ENCODE measurements at regions not wholly inside any gene's neighbourhood (a gene's known extent, or its start where the extent isn't known, plus 50 kb on each side); places are given as distances from the start of the nearest gene placed in this dataset.

DNA sequence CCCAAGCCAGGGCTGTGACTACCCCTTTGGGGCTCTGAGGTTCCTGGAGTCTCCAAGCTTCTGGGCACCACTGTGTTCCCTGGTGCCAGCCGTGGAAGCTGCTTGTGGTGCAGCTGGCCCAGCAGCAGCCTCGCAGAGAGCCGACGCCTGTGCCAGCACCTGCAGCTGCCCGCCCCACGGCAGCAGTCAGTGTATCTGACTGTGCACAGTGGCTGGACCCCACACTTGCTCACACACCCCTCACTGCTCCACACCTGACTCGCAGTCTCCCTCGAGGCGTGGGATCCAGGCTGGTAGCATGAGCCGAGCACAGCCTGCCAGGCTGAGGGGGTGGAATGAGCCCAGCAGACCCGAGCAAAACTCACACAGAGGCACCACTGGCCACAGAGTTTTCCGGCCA lies 325.2 kb downstream of the PCNX1 start:
- Histone ChIP-seq H4K20me1 (ENCODE audit: insufficient read depth, low read length) (no peaks in the 10 kb centered on the region), H2AFZ (ENCODE audit: low read length) (no peak overlapping the region), H3K79me2 (ENCODE audit: insufficient read depth, low read length) (no peaks in the 10 kb centered on the region), H3F3A (ENCODE audit: insufficient read depth, low read length) (no peaks in the 10 kb centered on the region), H3K27ac (ENCODE audit: low read depth, low read length, poor library complexity, severe bottlenecking) (no peak overlapping the region), H3K27me3 (ENCODE audit: insufficient read depth, low read length) (no peaks in the 10 kb centered on the region), H3K9me2 (ENCODE audit: low read depth, low read length) (no peaks in the 10 kb centered on the region), H3K9ac (ENCODE audit: low read length) (no peak overlapping the region), H3K36me3 (ENCODE audit: insufficient read depth, low read length) (no peaks in the 10 kb centered on the region), H3K4me1 (ENCODE audit: insufficient read depth, low read length, severe bottlenecking) (peaks cover 4% of the 10 kb centered on the region), H3K4me2 (ENCODE audit: low read length) (no peak overlapping the region), H3K9me3 (ENCODE audit: low read length) (no peaks in the 10 kb centered on the region), H3K4me3 (ENCODE audit: low read depth, low read length, poor library complexity, severe bottlenecking) (no peak overlapping the region)
- TF ChIP-seq EZH2 (IDR thresholded peaks at IDR 0.05; ENCODE audit: borderline replicate concordance, low read length) = no peak
- TF ChIP-seq, protein P1, sequence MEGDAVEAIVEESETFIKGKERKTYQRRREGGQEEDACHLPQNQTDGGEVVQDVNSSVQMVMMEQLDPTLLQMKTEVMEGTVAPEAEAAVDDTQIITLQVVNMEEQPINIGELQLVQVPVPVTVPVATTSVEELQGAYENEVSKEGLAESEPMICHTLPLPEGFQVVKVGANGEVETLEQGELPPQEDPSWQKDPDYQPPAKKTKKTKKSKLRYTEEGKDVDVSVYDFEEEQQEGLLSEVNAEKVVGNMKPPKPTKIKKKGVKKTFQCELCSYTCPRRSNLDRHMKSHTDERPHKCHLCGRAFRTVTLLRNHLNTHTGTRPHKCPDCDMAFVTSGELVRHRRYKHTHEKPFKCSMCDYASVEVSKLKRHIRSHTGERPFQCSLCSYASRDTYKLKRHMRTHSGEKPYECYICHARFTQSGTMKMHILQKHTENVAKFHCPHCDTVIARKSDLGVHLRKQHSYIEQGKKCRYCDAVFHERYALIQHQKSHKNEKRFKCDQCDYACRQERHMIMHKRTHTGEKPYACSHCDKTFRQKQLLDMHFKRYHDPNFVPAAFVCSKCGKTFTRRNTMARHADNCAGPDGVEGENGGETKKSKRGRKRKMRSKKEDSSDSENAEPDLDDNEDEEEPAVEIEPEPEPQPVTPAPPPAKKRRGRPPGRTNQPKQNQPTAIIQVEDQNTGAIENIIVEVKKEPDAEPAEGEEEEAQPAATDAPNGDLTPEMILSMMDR (IDR thresholded peaks at IDR 0.05; ENCODE audit: low read length) = no peak

GRCh38 chr14:71235875-71236274 lies 328.6 kb downstream of the PCNX1 start:
- H4K20me1 ChIP-seq (ENCODE audit: insufficient read depth, low read length) = no peaks in the 10 kb centered on the region
- no peak overlapping the region for H2AFZ ChIP-seq (ENCODE audit: low read length)
- no peaks in the 10 kb centered on the region for H3F3A ChIP-seq (ENCODE audit: insufficient read depth, low read length)
- H3K4me2 ChIP-seq (ENCODE audit: low read length) = no peak overlapping the region
- no peaks in the 10 kb centered on the region for H3K79me2 ChIP-seq (ENCODE audit: insufficient read depth, low read length)
- no peak for TF ChIP-seq EZH2 (IDR thresholded peaks at IDR 0.05; ENCODE audit: borderline replicate concordance, low read length)
- TF ChIP-seq, protein P1 (IDR thresholded peaks at IDR 0.05; ENCODE audit: low read length) = no peak
- no peaks in the 10 kb centered on the region for H3K9me2 ChIP-seq (ENCODE audit: low read depth, low read length)
- no peak overlapping the region for H3K4me3 ChIP-seq (ENCODE audit: low read depth, low read length, poor library complexity, severe bottlenecking)
- peaks cover 4% of the 10 kb centered on the region for H3K4me1 ChIP-seq (ENCODE audit: insufficient read depth, low read length, severe bottlenecking)
- H3K27ac ChIP-seq (ENCODE audit: low read depth, low read length, poor library complexity, severe bottlenecking) = no peak overlapping the region
- no peak overlapping the region for H3K9ac ChIP-seq (ENCODE audit: low read length)
- no peaks in the 10 kb centered on the region for H3K27me3 ChIP-seq (ENCODE audit: insufficient read depth, low read length)
- no peaks in the 10 kb centered on the region for H3K9me3 ChIP-seq (ENCODE audit: low read length)
- no peaks in the 10 kb centered on the region for H3K36me3 ChIP-seq (ENCODE audit: insufficient read depth, low read length)

GRCh38 chr14:71236487-71236886 lies 329.2 kb downstream of the PCNX1 start:
- Histone ChIP-seq H3K9me3 (ENCODE audit: low read length) (no peaks in the 10 kb centered on the region), H3K4me3 (ENCODE audit: low read depth, low read length, poor library complexity, severe bottlenecking) (no peak overlapping the region), H3K79me2 (ENCODE audit: insufficient read depth, low read length) (no peaks in the 10 kb centered on the region), H2AFZ (ENCODE audit: low read length) (no peak overlapping the region), H3K36me3 (ENCODE audit: insufficient read depth, low read length) (no peaks in the 10 kb centered on the region), H3K9me2 (ENCODE audit: low read depth, low read length) (no peaks in the 10 kb centered on the region), H3K4me1 (ENCODE audit: insufficient read depth, low read length, severe bottlenecking) (peaks cover 4% of the 10 kb centered on the region), H3K9ac (ENCODE audit: low read length) (no peak overlapping the region), H4K20me1 (ENCODE audit: insufficient read depth, low read length) (no peaks in the 10 kb centered on the region), H3K27ac (ENCODE audit: low read depth, low read length, poor library complexity, severe bottlenecking) (no peak overlapping the region), H3F3A (ENCODE audit: insufficient read depth, low read length) (no peaks in the 10 kb centered on the region), H3K4me2 (ENCODE audit: low read length) (no peak overlapping the region), H3K27me3 (ENCODE audit: insufficient read depth, low read length) (no peaks in the 10 kb centered on the region)
- no peak for TF ChIP-seq EZH2 (IDR thresholded peaks at IDR 0.05; ENCODE audit: borderline replicate concordance, low read length)
- TF ChIP-seq, protein P1 (IDR thresholded peaks at IDR 0.05; ENCODE audit: low read length) = no peak

Data from OCI-LY1 (cell line).